Lower lobe of right lung (tissue), 2 donors: ENCODE measurements at regions not wholly inside any gene's neighbourhood (a gene's known extent, or its start where the extent isn't known, plus 50 kb on each side); places are given as distances from the start of the nearest gene placed in this dataset.

Experiments used
- ATAC-seq, 2 donors: fragments of 200-7000 bp; cut with Tn5 transposase; one replicate each; pipeline ENCODE4 v1.9.1; 2020 to 2022; ENCODE audit warnings: mild to moderate bottlenecking in 2 of 2, moderate library complexity in 2 of 2
- DNase-seq: peaks from one replicate; pipeline ENCODE4 v3.0.0-alpha.2; 2020
- H3K27ac ChIP-seq: fragments of 200-600 bp; one replicate; pipeline ENCODE4 v1.8.0; 2022
- H3K27me3 ChIP-seq: fragments of 200-600 bp; one replicate; pipeline ENCODE4 v1.8.0; 2022; ENCODE audit warnings: low read depth
- H3K36me3 ChIP-seq: fragments of 200-600 bp; one replicate; pipeline ENCODE4 v1.8.0; 2022; ENCODE audit warnings: mild to moderate bottlenecking
- H3K4me1 ChIP-seq: fragments of 200-600 bp; one replicate; pipeline ENCODE4 v1.8.0; 2022
- H3K4me3 ChIP-seq: fragments of 200-600 bp; one replicate; pipeline ENCODE4 v1.8.0; 2022; ENCODE audit warnings: mild to moderate bottlenecking
- H3K9me3 ChIP-seq: fragments of 200-600 bp; one replicate; pipeline ENCODE4 v1.8.0; 2022
- intact Hi-C: fragments of 100-400 bp; cut with DNase I; formaldehyde crosslinking; loops from one replicate; pipeline ENCODE4 v1.11.0; 2022
- TF ChIP-seq, protein P1 (sequence below): fragments of 200-600 bp; IDR thresholded peaks from one replicate; pipeline ENCODE4 v1.8.0; 2022; ENCODE audit warnings: antibody characterized with exemption, mild to moderate bottlenecking
- donor health status: DM: no; HTN: yes; CAD: no; lungs with severe emphysema.

DNA sequence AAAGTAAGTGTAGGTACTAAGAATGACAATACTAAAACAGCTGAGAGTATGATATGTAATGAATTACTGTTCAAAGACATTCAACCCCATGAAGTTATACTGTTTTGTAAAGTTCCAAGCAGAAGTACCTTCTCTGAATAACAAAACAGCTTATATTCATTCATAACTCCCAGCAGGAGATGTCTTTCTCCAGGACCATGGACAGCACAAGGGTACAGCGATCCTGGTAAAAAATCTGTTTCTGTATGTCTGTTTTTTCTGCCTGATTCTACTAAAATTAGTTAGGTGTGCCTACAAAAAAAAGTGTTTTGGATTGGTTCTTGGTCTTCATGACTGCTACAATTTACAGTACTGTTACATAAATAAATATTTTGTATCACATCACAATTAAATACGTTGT, 172.5 kb upstream of the SLITRK5 start:
- H3K27me3 ChIP-seq, result no peaks in the 10 kb centered on the region
- H3K27ac ChIP-seq, result no peak overlapping the region
- H3K4me3 ChIP-seq, result no peak overlapping the region
- no peaks in the 10 kb centered on the region for H3K9me3 ChIP-seq
- no peak for DNase-seq
- no peak for ATAC-seq
- intact Hi-C loops, result no loop called here
- TF ChIP-seq, protein P1, sequence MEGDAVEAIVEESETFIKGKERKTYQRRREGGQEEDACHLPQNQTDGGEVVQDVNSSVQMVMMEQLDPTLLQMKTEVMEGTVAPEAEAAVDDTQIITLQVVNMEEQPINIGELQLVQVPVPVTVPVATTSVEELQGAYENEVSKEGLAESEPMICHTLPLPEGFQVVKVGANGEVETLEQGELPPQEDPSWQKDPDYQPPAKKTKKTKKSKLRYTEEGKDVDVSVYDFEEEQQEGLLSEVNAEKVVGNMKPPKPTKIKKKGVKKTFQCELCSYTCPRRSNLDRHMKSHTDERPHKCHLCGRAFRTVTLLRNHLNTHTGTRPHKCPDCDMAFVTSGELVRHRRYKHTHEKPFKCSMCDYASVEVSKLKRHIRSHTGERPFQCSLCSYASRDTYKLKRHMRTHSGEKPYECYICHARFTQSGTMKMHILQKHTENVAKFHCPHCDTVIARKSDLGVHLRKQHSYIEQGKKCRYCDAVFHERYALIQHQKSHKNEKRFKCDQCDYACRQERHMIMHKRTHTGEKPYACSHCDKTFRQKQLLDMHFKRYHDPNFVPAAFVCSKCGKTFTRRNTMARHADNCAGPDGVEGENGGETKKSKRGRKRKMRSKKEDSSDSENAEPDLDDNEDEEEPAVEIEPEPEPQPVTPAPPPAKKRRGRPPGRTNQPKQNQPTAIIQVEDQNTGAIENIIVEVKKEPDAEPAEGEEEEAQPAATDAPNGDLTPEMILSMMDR, result no peak
- H3K36me3 ChIP-seq, result no peaks in the 10 kb centered on the region
- H3K4me1 ChIP-seq, result no peaks in the 10 kb centered on the region

GRCh38 chr13:87524775-87525174, 146.4 kb upstream of the SLITRK5 start:
- H3K27me3 ChIP-seq, result no peaks in the 10 kb centered on the region
- intact Hi-C loops, result no loop called here
- TF ChIP-seq, protein P1, result no peak
- H3K27ac ChIP-seq, result no peak overlapping the region
- no peak for DNase-seq
- no peak overlapping the region for H3K4me3 ChIP-seq
- H3K36me3 ChIP-seq, result no peaks in the 10 kb centered on the region
- ATAC-seq, result no peak
- H3K9me3 ChIP-seq, result no peaks in the 10 kb centered on the region
- no peaks in the 10 kb centered on the region for H3K4me1 ChIP-seq

DNA sequence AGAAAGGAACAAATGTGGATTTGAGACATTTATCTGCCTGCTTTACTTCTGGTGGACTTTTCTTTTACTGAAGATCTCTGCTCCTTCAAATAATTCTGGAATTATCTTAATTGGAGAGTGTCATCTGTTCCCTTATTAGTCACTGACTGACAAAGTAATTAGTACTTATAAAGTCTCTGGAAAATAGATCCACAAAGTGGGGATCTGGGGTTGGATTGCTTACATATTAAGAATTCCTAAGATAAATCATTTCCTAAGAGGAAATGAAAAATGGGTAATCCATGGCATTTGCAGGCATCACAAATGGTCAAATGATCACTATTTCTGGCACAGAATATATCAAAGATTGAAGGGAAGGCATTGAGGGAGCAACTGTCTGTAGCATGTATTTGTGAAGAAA, 137.4 kb upstream of the SLITRK5 start:
- no peak for ATAC-seq
- intact Hi-C loops, result no loop called here
- no peaks in the 10 kb centered on the region for H3K9me3 ChIP-seq
- DNase-seq, result no peak
- TF ChIP-seq, protein P1, result no peak
- H3K4me1 ChIP-seq, result no peaks in the 10 kb centered on the region
- no peaks in the 10 kb centered on the region for H3K36me3 ChIP-seq
- no peak overlapping the region for H3K4me3 ChIP-seq
- no peaks in the 10 kb centered on the region for H3K27me3 ChIP-seq
- H3K27ac ChIP-seq, result no peak overlapping the region

DNA sequence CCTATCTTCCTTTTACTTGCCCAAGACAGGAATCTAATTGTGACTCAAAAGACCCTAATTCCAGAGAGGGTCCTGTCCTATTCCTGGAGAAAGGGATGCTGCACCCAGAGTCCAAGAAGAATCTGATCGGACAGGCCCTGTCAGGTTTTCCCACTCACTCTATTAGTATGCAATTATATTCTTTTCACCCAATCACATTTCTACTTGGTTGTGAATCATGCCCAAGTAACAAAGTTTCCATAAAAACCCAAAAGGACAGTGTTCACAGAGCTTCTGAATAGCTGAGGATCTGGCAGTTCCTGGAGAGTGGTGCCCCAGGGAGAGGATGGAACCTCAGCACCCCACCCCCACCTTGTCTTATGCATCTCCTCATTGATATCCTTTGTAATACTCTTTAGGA, 135.3 kb upstream of the SLITRK5 start:
- Histone ChIP-seq H3K27ac (no peak overlapping the region), H3K4me1 (no peaks in the 10 kb centered on the region), H3K4me3 (no peak overlapping the region), H3K9me3 (no peaks in the 10 kb centered on the region), H3K27me3 (no peaks in the 10 kb centered on the region), H3K36me3 (no peaks in the 10 kb centered on the region)
- intact Hi-C loops, result no loop called here
- ATAC-seq, result no peak
- DNase-seq, result no peak
- TF ChIP-seq, protein P1, result no peak

GRCh38 chr13:87536499-87536898, 134.7 kb upstream of the SLITRK5 start:
- TF ChIP-seq, protein P1, result no peak

DNA sequence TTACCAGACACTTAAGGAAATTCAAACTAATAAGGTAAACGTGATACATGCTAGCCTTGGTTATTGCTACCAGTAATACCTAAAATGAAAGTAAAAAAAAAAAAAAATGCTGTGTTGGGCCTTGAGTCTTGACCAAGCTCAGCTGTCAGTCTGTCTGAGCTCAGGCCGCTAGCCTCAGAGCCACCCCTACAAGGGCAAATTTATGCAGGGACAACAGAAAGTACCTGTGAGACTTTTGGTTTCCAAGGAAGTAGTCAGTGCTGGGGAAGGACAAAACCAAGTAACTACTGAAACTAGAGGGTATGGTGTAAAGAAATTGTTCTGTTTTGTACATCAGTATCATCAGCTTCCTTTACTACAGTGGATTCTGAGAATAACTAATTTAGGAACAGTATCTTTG, 134.3 kb upstream of the SLITRK5 start:
- Histone ChIP-seq H3K27me3 (no peaks in the 10 kb centered on the region), H3K4me1 (no peaks in the 10 kb centered on the region), H3K36me3 (no peaks in the 10 kb centered on the region), H3K27ac (no peak overlapping the region), H3K9me3 (no peaks in the 10 kb centered on the region), H3K4me3 (no peak overlapping the region)
- intact Hi-C loops, result no loop called here
- ATAC-seq, result no peak
- TF ChIP-seq, protein P1, result no peak
- DNase-seq, result no peak

More at GRCh38 chr13:87536499-87536898, 134.7 kb upstream of the SLITRK5 start:
- ATAC-seq (no peak), DNase-seq (no peak)
- Histone ChIP-seq H3K27ac (no peak overlapping the region), H3K9me3 (no peaks in the 10 kb centered on the region), H3K27me3 (no peaks in the 10 kb centered on the region), H3K4me1 (no peaks in the 10 kb centered on the region), H3K4me3 (no peak overlapping the region), H3K36me3 (no peaks in the 10 kb centered on the region)
- intact Hi-C loops, result no loop called here
